Upper lobe of left lung (tissue), 6 donors: ENCODE measurements at regions not wholly inside any gene's neighbourhood (a gene's known extent, or its start where the extent isn't known, plus 50 kb on each side); places are given as distances from the start of the nearest gene placed in this dataset.

Experiments
- ATAC-seq, 2 donors: fragments of 200-7000 bp; cut with Tn5 transposase; one replicate each; pipeline ENCODE4 v1.9.1; 2022; ENCODE audit warnings: mild to moderate bottlenecking in 2 of 2, moderate library complexity in 2 of 2; ENCODE audit not compliant: low FRiP score in 2 of 2
- DNase-seq, 2 donors: peaks; one replicate each; pipeline ENCODE4 v3.0.0-alpha.2; 2019 to 2020
- H3K27ac ChIP-seq, 4 donors: fragments of 200-600 bp; sonication (generic); one replicate each; pipeline ENCODE4 v1.5.1; 2016 to 2019
- H3K27me3 ChIP-seq, 4 donors: fragments of 200-600 bp; sonication (generic); one replicate each; pipeline ENCODE4 v1.5.1; 2017 to 2019
- H3K36me3 ChIP-seq, 4 donors: fragments of 200-600 bp; sonication (generic); one replicate each; pipeline ENCODE4 v1.5.1; 2016 to 2019
- H3K4me1 ChIP-seq, 4 donors: fragments of 200-600 bp; sonication (generic); one replicate each; pipeline ENCODE4 v1.5.1; 2018 to 2019
- H3K4me3 ChIP-seq, 4 donors: fragments of 200-600 bp; sonication (generic); one replicate each; pipeline ENCODE4 v1.5.1; 2017 to 2019; ENCODE audit warnings: mild to moderate bottlenecking in 2 of 4, moderate library complexity in 1 of 4
- H3K9me3 ChIP-seq, 4 donors: fragments of 200-600 bp; sonication (generic); one replicate each; pipeline ENCODE4 v1.5.1; 2018 to 2019
- EP300 ChIP-seq, 4 donors: sonication (generic); formaldehyde crosslinking; IDR thresholded peaks; one replicate each; pipeline ENCODE4 v1.5.1; 2017; ENCODE audit warnings: antibody characterized with exemption in 4 of 4, control low read depth in 2 of 4
- POLR2A ChIP-seq, 4 donors: fragments of 450-650 bp; IDR thresholded peaks; one replicate each; pipeline ENCODE4 v1.5.1; 2016 to 2017; ENCODE audit warnings: antibody characterized with exemption in 4 of 4, mild to moderate bottlenecking in 2 of 4
- POLR2AphosphoS5 ChIP-seq, 2 donors: sonication (generic); formaldehyde crosslinking; IDR thresholded peaks; one replicate each; pipeline ENCODE4 v1.5.1; 2017; ENCODE audit warnings: antibody characterized with exemption in 2 of 2
- WGBS, 2 donors: methylation state at CpG; one replicate each; pipeline ENCODE4 v1.1.5; 2017 to 2018; 5-methylcytosine and 5-hydroxymethylcytosine counted together
- TF ChIP-seq, protein P1 (sequence below), 6 experiments: fragments of 450-650 bp in 4 of 6; fragments of 200-600 bp in 2 of 6; sonication (generic) in 2 of 6; IDR thresholded peaks; one replicate each; pipeline ENCODE4 v1.5.1; 2016 to 2019; ENCODE audit warnings: antibody characterized with exemption in 6 of 6
- donor health status: DM: no; HTN: no; CAD: no; lungs with moderate emphysema.
- donor health status: DM: no; HTN: yes; CAD: no; lungs with severe emphysema.

- ATAC-seq = no peak
- DNase-seq = no peak
- Histone ChIP-seq H3K4me3 (no peak overlapping the region), H3K36me3 (no peaks in the 10 kb centered on the region), H3K9me3 (no peaks in the 10 kb centered on the region), H3K27me3 (no peaks in the 10 kb centered on the region), H3K27ac (no peak overlapping the region), H3K4me1 (no peaks in the 10 kb centered on the region)
- TF ChIP-seq, protein P1, sequence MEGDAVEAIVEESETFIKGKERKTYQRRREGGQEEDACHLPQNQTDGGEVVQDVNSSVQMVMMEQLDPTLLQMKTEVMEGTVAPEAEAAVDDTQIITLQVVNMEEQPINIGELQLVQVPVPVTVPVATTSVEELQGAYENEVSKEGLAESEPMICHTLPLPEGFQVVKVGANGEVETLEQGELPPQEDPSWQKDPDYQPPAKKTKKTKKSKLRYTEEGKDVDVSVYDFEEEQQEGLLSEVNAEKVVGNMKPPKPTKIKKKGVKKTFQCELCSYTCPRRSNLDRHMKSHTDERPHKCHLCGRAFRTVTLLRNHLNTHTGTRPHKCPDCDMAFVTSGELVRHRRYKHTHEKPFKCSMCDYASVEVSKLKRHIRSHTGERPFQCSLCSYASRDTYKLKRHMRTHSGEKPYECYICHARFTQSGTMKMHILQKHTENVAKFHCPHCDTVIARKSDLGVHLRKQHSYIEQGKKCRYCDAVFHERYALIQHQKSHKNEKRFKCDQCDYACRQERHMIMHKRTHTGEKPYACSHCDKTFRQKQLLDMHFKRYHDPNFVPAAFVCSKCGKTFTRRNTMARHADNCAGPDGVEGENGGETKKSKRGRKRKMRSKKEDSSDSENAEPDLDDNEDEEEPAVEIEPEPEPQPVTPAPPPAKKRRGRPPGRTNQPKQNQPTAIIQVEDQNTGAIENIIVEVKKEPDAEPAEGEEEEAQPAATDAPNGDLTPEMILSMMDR (IDR thresholded peaks at IDR 0.05) = no peak
- 70 to 73% methylated on average over 1 of the region's 1 CpG for WGBS, 2 donors
Measured at GRCh38 chr1:187680823-187681222, 852.1 kb downstream of the PLA2G4A start.

- no peak for DNase-seq
- Histone ChIP-seq H3K9me3 (no peaks in the 10 kb centered on the region), H3K36me3 (no peaks in the 10 kb centered on the region), H3K4me3 (no peak overlapping the region), H3K27me3 (no peaks in the 10 kb centered on the region), H3K4me1 (no peaks in the 10 kb centered on the region), H3K27ac (no peak overlapping the region)
- 55 to 57% methylated on average over 2 of the region's 2 CpGs for WGBS, 2 donors
- ATAC-seq = no peak
- TF ChIP-seq EP300 (IDR thresholded peaks at IDR 0.05) (no peak), POLR2AphosphoS5 (IDR thresholded peaks at IDR 0.05) (no peak), POLR2A (IDR thresholded peaks at IDR 0.05) (no peak)
- TF ChIP-seq, protein P1 (IDR thresholded peaks at IDR 0.05) = no peak
Measured at GRCh38 chr1:187682112-187682511, 853.4 kb downstream of the PLA2G4A start.

DNA sequence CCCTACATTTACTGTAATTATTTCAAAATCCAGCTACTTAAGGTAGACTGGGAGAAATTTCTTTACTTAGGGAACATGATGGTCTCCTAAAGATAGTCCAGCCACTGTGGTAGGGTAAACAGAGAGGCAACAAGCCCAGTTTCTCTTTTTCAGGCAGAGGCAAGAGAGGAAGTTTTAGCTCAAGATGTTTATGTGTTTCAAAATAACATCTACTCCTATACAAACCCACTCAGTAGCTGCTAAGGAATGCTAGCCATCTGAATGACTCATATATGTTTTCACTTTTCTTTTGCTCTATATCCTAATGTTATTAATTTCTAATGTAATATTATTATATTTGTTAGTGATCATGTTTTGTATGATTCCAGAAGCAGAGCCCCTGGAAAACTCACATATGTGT lies 856.6 kb downstream of the PLA2G4A start:
- Histone ChIP-seq H3K27ac (no peak overlapping the region), H3K4me3 (no peak overlapping the region), H3K27me3 (no peaks in the 10 kb centered on the region), H3K9me3 (no peaks in the 10 kb centered on the region), H3K4me1 (no peaks in the 10 kb centered on the region), H3K36me3 (no peaks in the 10 kb centered on the region)
- ATAC-seq (no peak), DNase-seq (no peak)
- TF ChIP-seq EP300 (IDR thresholded peaks at IDR 0.05) (no peak), POLR2A (IDR thresholded peaks at IDR 0.05) (no peak), POLR2AphosphoS5 (IDR thresholded peaks at IDR 0.05) (no peak)
- TF ChIP-seq, protein P1 (IDR thresholded peaks at IDR 0.05) = no peak

DNA sequence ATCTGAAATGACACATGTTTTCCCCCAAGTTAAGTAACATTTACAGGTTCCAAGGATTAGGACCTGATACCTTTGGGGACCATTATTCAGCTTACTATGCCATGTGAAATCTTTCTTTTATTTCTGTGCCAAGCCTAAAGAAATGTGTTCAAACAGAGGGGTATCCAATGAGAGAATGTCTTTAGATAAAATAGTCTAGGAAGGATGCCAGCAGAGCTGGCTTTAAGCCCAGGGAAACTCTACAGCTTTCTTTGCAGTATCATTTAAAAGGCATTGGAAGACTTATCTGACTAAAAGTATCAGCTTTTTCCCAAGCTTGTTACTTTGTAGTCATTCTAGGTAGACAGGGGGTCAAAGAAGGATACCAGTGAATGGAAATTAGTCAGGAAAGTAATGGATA lies 860.4 kb downstream of the PLA2G4A start:
- no peak for DNase-seq
- no peaks in the 10 kb centered on the region for H3K27me3 ChIP-seq
- H3K4me1 ChIP-seq = no peaks in the 10 kb centered on the region
- H3K36me3 ChIP-seq = no peaks in the 10 kb centered on the region
- ATAC-seq = no peak
- H3K27ac ChIP-seq = no peak overlapping the region
- TF ChIP-seq, protein P1 (IDR thresholded peaks at IDR 0.05) = no peak
- no peak for TF ChIP-seq EP300 (IDR thresholded peaks at IDR 0.05)
- no peak for TF ChIP-seq POLR2AphosphoS5 (IDR thresholded peaks at IDR 0.05)
- H3K4me3 ChIP-seq = no peak overlapping the region
- no peaks in the 10 kb centered on the region for H3K9me3 ChIP-seq

DNA sequence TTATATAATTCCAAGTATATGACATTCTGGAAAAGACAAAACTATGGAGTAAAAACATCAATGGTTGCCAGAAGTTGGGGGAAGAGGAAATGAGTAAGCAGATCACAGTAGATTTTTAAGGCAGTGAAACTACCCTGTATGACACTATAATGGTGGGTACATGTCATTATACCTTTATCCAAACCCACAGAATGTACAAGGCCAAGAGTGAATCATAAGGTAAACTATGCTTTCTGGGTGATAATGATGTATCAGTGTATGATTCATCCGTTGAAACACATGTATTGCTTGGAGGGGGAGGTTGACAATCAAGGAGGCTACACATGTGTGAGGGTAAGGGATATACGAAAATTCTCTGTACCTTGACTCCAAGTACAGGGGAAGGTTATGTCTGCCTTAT lies 862.7 kb downstream of the PLA2G4A start:
- 71 to 77% methylated on average over 2 of the region's 2 CpGs for WGBS, 2 donors
- no peak overlapping the region for H3K4me3 ChIP-seq
- no peaks in the 10 kb centered on the region for H3K27me3 ChIP-seq
- no peaks in the 10 kb centered on the region for H3K4me1 ChIP-seq
- no peak for ATAC-seq
- no peaks in the 10 kb centered on the region for H3K36me3 ChIP-seq
- no peak for DNase-seq
- H3K27ac ChIP-seq = no peak overlapping the region
- H3K9me3 ChIP-seq = no peaks in the 10 kb centered on the region
- TF ChIP-seq POLR2AphosphoS5 (IDR thresholded peaks at IDR 0.05) (no peak), POLR2A (IDR thresholded peaks at IDR 0.05) (no peak), EP300 (IDR thresholded peaks at IDR 0.05) (no peak)
- TF ChIP-seq, protein P1 (IDR thresholded peaks at IDR 0.05) = no peak
